ENCODE measurements at regions not wholly inside any gene's neighbourhood (a gene's known extent, or its start where the extent isn't known, plus 50 kb on each side); places are given as distances from the start of the nearest gene placed in this dataset.

GRCh38 chr21:19326531-19327319 lies 923.1 kb upstream of the TMPRSS15 start:
- no peak overlapping the region for H3K27ac ChIP-seq
- TF ChIP-seq CTCF (conservative IDR thresholded peaks at IDR 0.05) (no peak), ZFX (IDR thresholded peaks at IDR 0.05) (no peak)

- H3K27ac ChIP-seq: no peak overlapping the region
- no peak for TF ChIP-seq CTCF (conservative IDR thresholded peaks at IDR 0.05)
- no peak for TF ChIP-seq ZFX (IDR thresholded peaks at IDR 0.05)
Measured at GRCh38 chr21:19328954-19329353, 925.4 kb upstream of the TMPRSS15 start.

- H3K27ac ChIP-seq: no peak overlapping the region
- TF ChIP-seq ZFX (IDR thresholded peaks at IDR 0.05) (no peak), CTCF (conservative IDR thresholded peaks at IDR 0.05) (no peak; the same call in 1 of the 2 replicates)
Measured at GRCh38 chr21:19340303-19340702, 936.7 kb upstream of the TMPRSS15 start.

GRCh38 chr21:19340954-19341353 lies 937.4 kb upstream of the TMPRSS15 start:
- TF ChIP-seq ZFX (IDR thresholded peaks at IDR 0.05) (no peak), CTCF (conservative IDR thresholded peaks at IDR 0.05) (no peak)
- H3K27ac ChIP-seq: no peak overlapping the region

- H3K27ac ChIP-seq: no peak overlapping the region
- TF ChIP-seq ZFX (IDR thresholded peaks at IDR 0.05): no peak
- no peak for TF ChIP-seq CTCF (conservative IDR thresholded peaks at IDR 0.05)
Measured at GRCh38 chr21:19343711-19344110, 940.1 kb upstream of the TMPRSS15 start.

- no peak for TF ChIP-seq ZFX (IDR thresholded peaks at IDR 0.05)
- TF ChIP-seq CTCF (conservative IDR thresholded peaks at IDR 0.05): no peak
Measured at GRCh38 chr21:19350286-19350685, 946.7 kb upstream of the TMPRSS15 start.

GRCh38 chr21:19353256-19353655 lies 949.7 kb upstream of the TMPRSS15 start:
- no peak for TF ChIP-seq ZFX (IDR thresholded peaks at IDR 0.05)
- TF ChIP-seq CTCF (conservative IDR thresholded peaks at IDR 0.05): no peak
- H3K27ac ChIP-seq: no peak overlapping the region

More at GRCh38 chr21:19350286-19350685, 946.7 kb upstream of the TMPRSS15 start:
- no peak overlapping the region for H3K27ac ChIP-seq
